ENCODE measurements at regions not wholly inside any gene's neighbourhood (a gene's known extent, or its start where the extent isn't known, plus 50 kb on each side); places are given as distances from the start of the nearest gene placed in this dataset.

DNA sequence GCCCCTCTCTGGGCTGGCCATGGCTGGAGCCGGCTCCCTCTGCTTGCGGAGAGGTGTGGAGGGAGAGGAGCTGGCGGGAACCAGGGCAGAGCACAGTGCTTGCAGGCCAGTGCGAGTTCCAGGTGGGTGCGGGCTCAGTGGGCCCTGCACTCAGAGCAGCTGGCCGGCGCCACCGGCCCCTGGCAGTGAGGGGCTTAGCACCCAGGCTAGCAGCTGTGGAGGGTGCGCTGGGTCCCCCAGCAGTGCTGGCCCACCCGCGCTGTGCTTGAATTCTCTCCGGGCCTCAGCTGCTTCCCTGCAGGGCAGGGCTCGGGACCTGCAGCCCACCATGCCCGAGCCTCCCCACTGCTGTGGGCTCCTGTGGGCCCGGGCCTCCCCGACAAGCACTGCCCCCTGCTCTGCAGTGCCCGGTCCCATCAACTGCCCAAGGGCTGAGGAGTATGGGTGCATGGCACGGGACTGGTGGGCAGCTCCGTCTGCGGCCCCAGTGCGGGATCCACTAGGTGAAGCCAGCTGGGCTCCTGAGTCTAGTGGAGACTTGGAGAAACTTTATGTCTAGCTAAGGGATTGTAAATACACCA is 61.2 kb upstream of the AGR3 start:
- H4K20me1 ChIP-seq (ENCODE audit: control insufficient read depth, extremely low read depth, insufficient read depth, low read length) = no peaks in the 10 kb centered on the region
- no peak overlapping the region for H3K4me2 ChIP-seq (ENCODE audit: control insufficient read depth, extremely low read depth, insufficient read depth, low read depth, low read length)
- H2AFZ ChIP-seq (ENCODE audit: control insufficient read depth, low read length) = no peak overlapping the region
- no peaks in the 10 kb centered on the region for H3K9me1 ChIP-seq (ENCODE audit: control insufficient read depth, extremely low read depth, insufficient read depth, low read length)
- no peaks in the 10 kb centered on the region for H3K36me3 ChIP-seq (ENCODE audit: control insufficient read depth in 2 of 2, extremely low read depth in 1 of 2, insufficient read depth in 2 of 2, low read length in 2 of 2)
- no peak overlapping the region for H3K4me3 ChIP-seq (ENCODE audit: control insufficient read depth in 2 of 3, extremely low read depth in 1 of 3, insufficient read depth in 2 of 3, low read depth in 1 of 3, low read length in 3 of 3)
- H3K27me3 ChIP-seq (ENCODE audit: control insufficient read depth, extremely low read depth, insufficient read depth, low read length) = no peaks in the 10 kb centered on the region
- H3K27ac ChIP-seq (ENCODE audit: control insufficient read depth, insufficient read depth, low read length) = no peak overlapping the region
- peaks cover 5% of the 10 kb centered on the region for H3K4me1 ChIP-seq (ENCODE audit: control insufficient read depth, extremely low read depth, insufficient read depth, low read length)
- TF ChIP-seq EZH2 (IDR thresholded peaks at IDR 0.05; ENCODE audit: low read length) = no peak
- TF ChIP-seq, protein P1, sequence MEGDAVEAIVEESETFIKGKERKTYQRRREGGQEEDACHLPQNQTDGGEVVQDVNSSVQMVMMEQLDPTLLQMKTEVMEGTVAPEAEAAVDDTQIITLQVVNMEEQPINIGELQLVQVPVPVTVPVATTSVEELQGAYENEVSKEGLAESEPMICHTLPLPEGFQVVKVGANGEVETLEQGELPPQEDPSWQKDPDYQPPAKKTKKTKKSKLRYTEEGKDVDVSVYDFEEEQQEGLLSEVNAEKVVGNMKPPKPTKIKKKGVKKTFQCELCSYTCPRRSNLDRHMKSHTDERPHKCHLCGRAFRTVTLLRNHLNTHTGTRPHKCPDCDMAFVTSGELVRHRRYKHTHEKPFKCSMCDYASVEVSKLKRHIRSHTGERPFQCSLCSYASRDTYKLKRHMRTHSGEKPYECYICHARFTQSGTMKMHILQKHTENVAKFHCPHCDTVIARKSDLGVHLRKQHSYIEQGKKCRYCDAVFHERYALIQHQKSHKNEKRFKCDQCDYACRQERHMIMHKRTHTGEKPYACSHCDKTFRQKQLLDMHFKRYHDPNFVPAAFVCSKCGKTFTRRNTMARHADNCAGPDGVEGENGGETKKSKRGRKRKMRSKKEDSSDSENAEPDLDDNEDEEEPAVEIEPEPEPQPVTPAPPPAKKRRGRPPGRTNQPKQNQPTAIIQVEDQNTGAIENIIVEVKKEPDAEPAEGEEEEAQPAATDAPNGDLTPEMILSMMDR (optimal IDR thresholded peaks at IDR 0.05 in 1 of 3, IDR thresholded peaks at IDR 0.05 in 1 of 3, conservative IDR thresholded peaks at IDR 0.05 in 1 of 3; ENCODE audit: extremely low read depth in 1 of 3, insufficient read depth in 2 of 3, low read length in 3 of 3) = no peak
- DNase-seq (ENCODE audit: low read depth, low spot score) (no peak), FAIRE-seq (no peak)
- no peak overlapping the region for H3K9ac ChIP-seq (ENCODE audit: control insufficient read depth, extremely low read depth, insufficient read depth, low read length)
- dilution Hi-C loops (cut with MboI; ENCODE audit: extremely low pct_ligation_motif_present, low sequenced_read_pairs) = no loop called here
- no peaks in the 10 kb centered on the region for H3K9me3 ChIP-seq (ENCODE audit: control insufficient read depth, low read depth, low read length)
- no peaks in the 10 kb centered on the region for H3K79me2 ChIP-seq (ENCODE audit: control insufficient read depth, insufficient read depth, low read length)

DNA sequence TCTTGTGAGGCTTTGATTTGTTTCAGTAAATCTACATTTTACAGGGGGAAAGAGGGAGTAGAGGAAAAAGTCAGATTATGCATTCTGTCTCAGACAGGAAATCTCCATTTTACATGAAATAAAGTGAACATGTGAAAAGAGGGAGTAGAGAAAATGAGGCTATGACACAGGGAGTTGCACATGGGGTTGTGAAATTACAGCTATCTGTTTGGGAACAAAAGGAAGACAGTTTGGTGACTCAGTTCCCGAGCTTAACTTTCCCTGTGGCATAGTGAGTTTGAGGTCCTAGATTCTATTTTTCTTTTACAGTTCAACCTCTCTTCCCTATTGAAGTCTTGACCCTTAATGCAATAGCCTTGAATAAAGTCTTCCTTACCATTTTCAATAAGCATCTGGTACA is 63.2 kb upstream of the AGR3 start:
- H2AFZ ChIP-seq (ENCODE audit: control insufficient read depth, low read length) = no peak overlapping the region
- FAIRE-seq = no peak
- peaks cover 2% of the 10 kb centered on the region for H3K9me3 ChIP-seq (ENCODE audit: control insufficient read depth, low read depth, low read length)
- no peak for TF ChIP-seq EZH2 (IDR thresholded peaks at IDR 0.05; ENCODE audit: low read length)
- TF ChIP-seq, protein P1 (optimal IDR thresholded peaks at IDR 0.05 in 1 of 3, IDR thresholded peaks at IDR 0.05 in 1 of 3, conservative IDR thresholded peaks at IDR 0.05 in 1 of 3; ENCODE audit: extremely low read depth in 1 of 3, insufficient read depth in 2 of 3, low read length in 3 of 3) = no peak
- H3K27ac ChIP-seq (ENCODE audit: control insufficient read depth, insufficient read depth, low read length) = no peak overlapping the region
- H3K4me2 ChIP-seq (ENCODE audit: control insufficient read depth, extremely low read depth, insufficient read depth, low read depth, low read length) = no peak overlapping the region
- no peaks in the 10 kb centered on the region for H3K79me2 ChIP-seq (ENCODE audit: control insufficient read depth, insufficient read depth, low read length)
- H3K4me3 ChIP-seq (ENCODE audit: control insufficient read depth in 2 of 3, extremely low read depth in 1 of 3, insufficient read depth in 2 of 3, low read depth in 1 of 3, low read length in 3 of 3) = no peak overlapping the region
- no peaks in the 10 kb centered on the region for H3K36me3 ChIP-seq (ENCODE audit: control insufficient read depth in 2 of 2, extremely low read depth in 1 of 2, insufficient read depth in 2 of 2, low read length in 2 of 2)
- dilution Hi-C loops (cut with MboI; ENCODE audit: extremely low pct_ligation_motif_present, low sequenced_read_pairs) = no loop called here
- no peak for DNase-seq (ENCODE audit: low read depth, low spot score)
- H4K20me1 ChIP-seq (ENCODE audit: control insufficient read depth, extremely low read depth, insufficient read depth, low read length) = no peaks in the 10 kb centered on the region
- no peaks in the 10 kb centered on the region for H3K27me3 ChIP-seq (ENCODE audit: control insufficient read depth, extremely low read depth, insufficient read depth, low read length)
- no peak overlapping the region for H3K9ac ChIP-seq (ENCODE audit: control insufficient read depth, extremely low read depth, insufficient read depth, low read length)
- H3K9me1 ChIP-seq (ENCODE audit: control insufficient read depth, extremely low read depth, insufficient read depth, low read length) = no peaks in the 10 kb centered on the region
- no peaks in the 10 kb centered on the region for H3K4me1 ChIP-seq (ENCODE audit: control insufficient read depth, extremely low read depth, insufficient read depth, low read length)

All from keratinocyte (primary cell).